HG02884 (cell line): ENCODE measurements at regions not wholly inside any gene's neighbourhood (a gene's known extent, or its start where the extent isn't known, plus 50 kb on each side); places are given as distances from the start of the nearest gene placed in this dataset.
"Not testable (repeated sequence)": the region's sequence is repeated elsewhere in the genome, so short reads cannot be mapped to it uniquely, and the experiment has no call there.

Experiments used
- ATAC-seq: cut with Tn5 transposase; IDR thresholded peaks from one replicate; pipeline ENCODE4 v1.9.1; 2021; ENCODE audit warnings: mild to moderate bottlenecking, moderate library complexity; ENCODE audit not compliant: unreplicated experiment

GRCh38 chr13:40344270-40345148, 321.9 kb downstream of the FOXO1 start:
- no peak for ATAC-seq

DNA sequence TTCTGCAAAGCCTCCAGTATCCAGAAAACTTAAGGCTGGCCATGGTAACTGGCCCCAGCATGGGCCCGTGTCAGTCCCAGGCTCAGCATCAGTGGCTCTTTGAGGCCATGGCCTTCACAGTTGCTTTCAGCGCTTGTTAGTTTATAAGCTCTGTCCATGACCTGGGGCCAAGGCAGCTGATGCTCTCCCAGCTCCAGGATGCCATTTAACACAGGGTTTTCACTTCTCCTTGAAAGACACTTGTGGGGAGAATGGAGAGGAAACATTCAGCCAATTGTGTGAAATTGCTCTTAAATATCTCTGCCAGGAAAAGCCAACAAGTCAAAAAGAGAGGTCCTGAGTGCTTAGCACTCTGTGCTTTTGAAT, 321.3 kb downstream of the FOXO1 start:
- no peak for ATAC-seq

- no peak for ATAC-seq
Observed at GRCh38 chr13:40345654-40346372, 320.6 kb downstream of the FOXO1 start.

GRCh38 chr13:40346592-40346991, 319.8 kb downstream of the FOXO1 start:
- ATAC-seq: no peak

DNA sequence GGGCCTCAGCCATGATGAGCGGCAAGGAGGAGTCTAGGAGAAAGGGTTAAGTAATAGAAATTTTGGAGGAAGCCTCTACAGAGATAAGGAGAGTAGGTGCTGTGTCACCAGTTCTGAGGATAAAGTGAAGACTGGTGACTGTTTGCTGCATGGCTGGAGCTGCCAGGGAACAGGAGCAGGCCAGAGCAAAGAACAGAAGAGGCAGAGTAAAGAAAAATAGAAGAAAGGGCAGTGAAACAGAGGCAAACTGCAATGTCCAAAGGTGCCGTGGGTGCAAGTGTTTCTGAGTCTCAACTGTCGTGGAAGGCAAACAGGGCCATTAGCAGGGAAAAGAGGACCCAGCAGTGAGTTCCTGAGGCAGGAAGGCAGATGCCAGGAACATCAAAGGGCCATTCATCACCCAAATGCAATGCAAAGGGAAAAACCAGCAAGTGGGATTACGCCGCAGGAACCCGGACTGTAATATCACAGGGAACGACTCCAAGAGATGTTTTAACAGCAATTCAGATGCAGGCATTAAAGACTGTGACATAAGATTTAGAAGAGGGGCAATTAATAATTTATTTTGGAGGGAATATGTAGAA, 318.3 kb downstream of the FOXO1 start:
- no peak for ATAC-seq

- no peak for ATAC-seq
Observed at GRCh38 chr13:40350283-40350992, 316.0 kb downstream of the FOXO1 start.

- no peak for ATAC-seq
Observed at GRCh38 chr13:40351537-40352379, 314.7 kb downstream of the FOXO1 start.

GRCh38 chr13:40352380-40352778, 314.1 kb downstream of the FOXO1 start:
- ATAC-seq: no peak

GRCh38 chr13:40352802-40353562, 313.5 kb downstream of the FOXO1 start:
- no peak for ATAC-seq

- no peak for ATAC-seq
Observed at GRCh38 chr13:40355126-40355724, 311.2 kb downstream of the FOXO1 start.

DNA sequence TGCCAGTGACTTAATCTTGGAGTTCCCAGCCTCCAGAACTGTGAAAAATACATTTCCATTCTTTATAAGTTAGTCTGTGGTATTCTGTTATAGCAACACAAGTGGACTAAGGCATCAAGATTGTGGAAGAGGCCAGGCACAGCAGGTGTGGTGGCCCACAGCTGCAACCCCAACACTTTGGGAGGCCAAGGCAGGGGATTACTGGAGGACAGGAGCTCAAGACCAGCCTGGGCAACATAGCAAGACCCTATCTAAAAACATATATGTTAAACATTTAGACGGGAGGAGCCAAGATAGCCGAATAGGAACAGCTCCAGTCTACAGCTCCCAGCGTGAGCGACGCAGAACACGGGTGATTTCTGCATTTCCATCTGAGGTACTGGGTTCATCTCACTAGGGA, 310.4 kb downstream of the FOXO1 start:
- no peak for ATAC-seq

GRCh38 chr13:40356458-40356857, 310.0 kb downstream of the FOXO1 start:
- ATAC-seq: not testable (repeated sequence)

DNA sequence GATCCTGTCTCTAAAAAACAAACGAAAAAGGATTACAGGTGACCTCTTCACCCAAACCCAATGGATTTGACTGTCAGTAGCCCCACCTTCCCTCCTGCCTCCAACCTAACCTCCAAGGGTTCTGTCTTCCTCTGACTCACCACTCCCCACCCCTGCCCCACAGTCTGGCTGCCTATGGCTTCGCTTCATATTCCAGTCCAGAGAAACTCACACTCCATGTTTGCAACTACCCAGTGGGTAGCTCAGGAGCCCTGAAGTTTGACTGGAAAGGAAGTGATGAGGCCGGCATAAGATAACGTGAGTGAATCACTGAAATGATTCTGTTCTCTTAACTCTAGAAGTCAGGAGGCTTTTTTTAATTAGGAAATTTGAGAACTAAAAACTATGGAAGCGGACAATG, 303.9 kb downstream of the FOXO1 start:
- ATAC-seq: no peak

DNA sequence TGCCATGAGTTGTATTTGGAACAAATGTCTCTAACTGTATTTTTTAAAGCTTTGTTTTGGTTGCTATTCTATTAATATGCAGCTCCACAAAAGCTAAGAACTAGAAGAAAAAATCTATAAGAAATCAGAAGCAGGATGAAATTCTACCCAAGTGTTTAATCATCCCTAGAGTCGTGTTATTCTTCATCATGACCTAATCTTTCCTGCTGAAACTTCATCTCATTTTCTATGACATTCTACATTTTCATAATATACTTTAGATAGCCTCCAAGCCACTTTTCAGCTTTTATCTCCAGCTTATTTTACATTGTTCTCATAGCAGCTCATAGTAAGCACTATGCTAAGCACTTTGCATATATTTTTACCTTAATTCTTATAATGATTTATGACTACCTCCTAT, 302.8 kb downstream of the FOXO1 start:
- ATAC-seq: no peak

- ATAC-seq: no peak
Observed at GRCh38 chr13:40366119-40366518, 300.3 kb downstream of the FOXO1 start.

DNA sequence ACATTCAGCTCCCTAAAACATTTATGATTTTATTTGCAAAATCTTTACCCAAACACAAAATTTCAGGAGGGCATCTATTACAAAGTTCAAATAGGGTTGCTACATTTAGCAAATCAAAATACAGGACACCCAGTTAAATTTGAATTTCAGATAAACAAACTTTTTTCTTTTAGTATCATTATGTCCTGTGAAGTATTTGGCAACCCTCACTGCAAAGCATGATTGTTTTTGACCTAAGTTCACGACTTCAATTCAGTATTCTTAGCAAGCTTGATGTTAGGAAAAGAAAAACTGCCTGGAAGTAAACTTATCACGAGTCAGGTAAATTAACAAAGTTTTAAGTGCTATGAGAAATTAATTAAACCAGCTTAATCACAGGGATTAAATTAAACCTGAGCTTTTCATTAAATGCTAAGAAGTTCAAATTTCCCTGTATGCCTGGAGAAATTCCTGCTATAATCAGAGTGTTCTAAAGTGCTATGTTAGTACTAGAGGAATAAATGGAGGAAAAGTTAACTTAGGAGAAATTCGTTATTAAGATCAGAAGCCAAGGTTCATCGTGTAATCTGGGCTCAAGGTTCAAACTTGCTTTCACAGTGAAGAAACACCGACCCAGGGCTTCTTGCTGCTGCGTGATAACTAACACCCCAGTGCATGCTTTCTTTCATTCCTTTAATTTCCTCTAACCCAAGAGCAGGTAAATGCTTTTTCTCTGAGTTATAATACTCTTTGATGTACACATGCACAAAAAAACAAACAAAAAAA, 298.1 kb downstream of the FOXO1 start:
- ATAC-seq: no peak

GRCh38 chr13:40370661-40371060, 295.8 kb downstream of the FOXO1 start:
- ATAC-seq: no peak

DNA sequence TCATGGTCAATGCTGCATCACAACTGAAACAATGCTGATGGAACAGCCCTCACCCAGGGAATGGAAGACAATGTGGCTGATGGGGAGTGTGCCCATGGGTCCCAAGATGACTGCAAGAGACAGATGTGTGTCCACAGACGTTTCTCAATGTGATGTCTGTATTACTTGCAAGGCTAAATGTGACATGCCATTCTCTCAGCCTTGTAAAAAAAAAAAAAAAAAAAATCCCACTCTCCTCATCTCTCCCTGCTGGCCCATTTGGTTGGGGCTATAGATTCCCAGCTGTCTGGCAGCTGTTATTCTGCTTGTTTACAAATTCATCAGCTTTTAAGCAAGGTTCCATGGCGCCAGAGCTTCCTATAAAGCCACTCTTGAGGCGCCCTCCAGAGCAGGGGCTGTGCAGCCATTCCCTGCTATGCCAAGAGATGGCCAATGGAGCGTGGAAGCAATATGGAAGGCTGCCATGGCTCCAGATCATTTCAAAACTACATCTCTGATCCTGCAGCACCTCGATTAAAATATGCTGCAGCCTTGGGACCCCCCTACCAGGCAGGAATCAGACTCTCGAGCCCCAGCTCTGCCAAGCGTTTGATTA, 294.8 kb downstream of the FOXO1 start:
- ATAC-seq: no peak
